Endodermal cell (in vitro differentiated cells): ENCODE measurements at regions not wholly inside any gene's neighbourhood (a gene's known extent, or its start where the extent isn't known, plus 50 kb on each side); places are given as distances from the start of the nearest gene placed in this dataset.
A peak's percentile ranks its signal among the peaks of the same experiment; 100 is the strongest.

ENCODE experiments used
- DNase-seq: peaks from one replicate; pipeline ENCODE4 v3.0.0-alpha.2; 2017
- H3K27ac ChIP-seq: 2 replicates; pipeline ENCODE4 v1.5.1; 2013; ENCODE audit warnings: mild to moderate bottlenecking, low read depth, low read length, moderate library complexity
- H3K27me3 ChIP-seq: 2 replicates; pipeline ENCODE4 v1.6.1; 2013; ENCODE audit warnings: mild to moderate bottlenecking, low read length, moderate library complexity; ENCODE audit not compliant: insufficient read depth, control insufficient read depth, poor library complexity, severe bottlenecking
- H3K36me3 ChIP-seq: 2 replicates; pipeline ENCODE4 v1.7.0; 2013; ENCODE audit warnings: mild to moderate bottlenecking, low read length, moderate library complexity; ENCODE audit not compliant: control insufficient read depth, insufficient read depth
- H3K4me1 ChIP-seq: one replicate; pipeline ENCODE4 v1.7.0; 2013; ENCODE audit warnings: low read length; ENCODE audit not compliant: control insufficient read depth, insufficient read depth
- H3K4me3 ChIP-seq: 2 replicates; pipeline ENCODE4 v1.5.1; 2013; ENCODE audit warnings: mild to moderate bottlenecking, low read length, moderate library complexity
- H3K9ac ChIP-seq: 2 replicates; pipeline ENCODE4 v1.6.1; 2013; ENCODE audit warnings: mild to moderate bottlenecking, low read length, moderate library complexity; ENCODE audit not compliant: poor library complexity, severe bottlenecking; ENCODE audit errors: extremely low read depth
- H3K9me3 ChIP-seq: 2 replicates; pipeline ENCODE4 v1.6.1; 2013; ENCODE audit warnings: mild to moderate bottlenecking, low read length, moderate library complexity; ENCODE audit not compliant: control insufficient read depth
- H3K27ac Mint-ChIP-seq: 2 replicates; pipeline ENCODE4 v1.8.0; 2020; ENCODE audit warnings: mixed read lengths
- H3K27me3 Mint-ChIP-seq: 2 replicates; pipeline ENCODE4 v1.8.0; 2021; ENCODE audit warnings: mild to moderate bottlenecking, mixed read lengths; ENCODE audit not compliant: insufficient read depth
- H3K36me3 Mint-ChIP-seq: 2 replicates; pipeline ENCODE4 v1.8.0; 2020; ENCODE audit warnings: low read depth, mixed read lengths
- H3K4me1 Mint-ChIP-seq: 2 replicates; pipeline ENCODE4 v1.8.0; 2020; ENCODE audit warnings: mixed read lengths
- H3K4me3 Mint-ChIP-seq: 2 replicates; pipeline ENCODE4 v1.8.0; 2020; ENCODE audit warnings: mild to moderate bottlenecking, moderate library complexity, mixed read lengths
- H3K9me3 Mint-ChIP-seq: 2 replicates; pipeline ENCODE4 v1.8.0; 2020; ENCODE audit warnings: mild to moderate bottlenecking, mixed read lengths
- CTCF ChIP-seq: fragments of 200-600 bp; sonication (generic); conservative IDR thresholded peaks from 2 replicates; pipeline ENCODE4 v1.5.0; 2021; ENCODE audit warnings: antibody characterized with exemption, mild to moderate bottlenecking
- WGBS, 2 experiments: methylation state at CpG; one replicate each; pipeline versions ENCODE4 v1.1.5 to v1.1.7; 2013; ENCODE audit warnings: missing lambda C conversion rate in 2 of 2, mixed read lengths in 1 of 2; ENCODE audit not compliant: insufficient coverage in 1 of 2, insufficient read length in 1 of 2; 5-methylcytosine and 5-hydroxymethylcytosine counted together

GRCh38 chr12:13499008-13499407 lies 302.5 kb downstream of the EMP1 start:
- no peaks in the 10 kb centered on the region for H3K27me3 ChIP-seq
- Mint-ChIP-seq H3K9me3 (no peaks in the 10 kb centered on the region), H3K27ac (no peak overlapping the region), H3K27me3 (peaks cover 18% of the 10 kb centered on the region), H3K36me3 (no peaks in the 10 kb centered on the region), H3K4me1 (peaks cover 17% of the 10 kb centered on the region), H3K4me3 (no peak overlapping the region)
- H3K36me3 ChIP-seq: no peaks in the 10 kb centered on the region
- H3K4me1 ChIP-seq: peaks cover 7% of the 10 kb centered on the region
- 54 to 66% methylated on average over 2 to 3 of the region's 3 CpGs for WGBS, 2 experiments
- peak; percentile 77 for DNase-seq
- H3K9ac ChIP-seq: no peak overlapping the region
- H3K9me3 ChIP-seq: no peaks in the 10 kb centered on the region
- no peak overlapping the region for H3K4me3 ChIP-seq
- no peak for TF ChIP-seq CTCF
- H3K27ac ChIP-seq: no peak overlapping the region

- Histone ChIP-seq H3K4me1 (no peaks in the 10 kb centered on the region), H3K27ac (no peak overlapping the region), H3K4me3 (no peak overlapping the region), H3K36me3 (no peaks in the 10 kb centered on the region), H3K27me3 (no peaks in the 10 kb centered on the region), H3K9ac (no peak overlapping the region), H3K9me3 (no peaks in the 10 kb centered on the region)
- no CpG with 5 or more reads among the region's 1 CpG for WGBS, 2 experiments
- H3K4me1 Mint-ChIP-seq: peaks cover 13% of the 10 kb centered on the region
- peaks cover 4% of the 10 kb centered on the region for H3K9me3 Mint-ChIP-seq
- H3K4me3 Mint-ChIP-seq: no peak overlapping the region
- no peak for DNase-seq
- no peak overlapping the region for H3K27ac Mint-ChIP-seq
- H3K27me3 Mint-ChIP-seq: peaks cover 22% of the 10 kb centered on the region
- no peak for TF ChIP-seq CTCF
- H3K36me3 Mint-ChIP-seq: no peaks in the 10 kb centered on the region
Observed at GRCh38 chr12:13496111-13496510, 299.6 kb downstream of the EMP1 start.

- Mint-ChIP-seq H3K27me3 (peaks cover 6% of the 10 kb centered on the region), H3K27ac (no peak overlapping the region), H3K36me3 (no peaks in the 10 kb centered on the region), H3K4me3 (no peak overlapping the region), H3K4me1 (peaks cover 7% of the 10 kb centered on the region), H3K9me3 (peaks cover 4% of the 10 kb centered on the region)
- no peak for DNase-seq
- no peaks in the 10 kb centered on the region for H3K27me3 ChIP-seq
- H3K36me3 ChIP-seq: no peaks in the 10 kb centered on the region
- H3K27ac ChIP-seq: no peak overlapping the region
- H3K4me1 ChIP-seq: no peaks in the 10 kb centered on the region
- 95 to 100% methylated on average over 3 to 4 of the region's 4 CpGs for WGBS, 2 experiments
- no peak for TF ChIP-seq CTCF
- H3K9me3 ChIP-seq: no peaks in the 10 kb centered on the region
- no peak overlapping the region for H3K4me3 ChIP-seq
- H3K9ac ChIP-seq: no peak overlapping the region
Observed at GRCh38 chr12:13489246-13489645, 292.7 kb downstream of the EMP1 start.
